Mucosa of descending colon (tissue), 3 donors: ENCODE measurements at regions not wholly inside any gene's neighbourhood (a gene's known extent, or its start where the extent isn't known, plus 50 kb on each side); places are given as distances from the start of the nearest gene placed in this dataset.
A peak's percentile ranks its signal among the peaks of the same experiment; 100 is the strongest.

Source experiments
- ATAC-seq: fragments of 200-7000 bp; cut with Tn5 transposase; one replicate; pipeline ENCODE4 v1.9.1; 2020; ENCODE audit warnings: mild to moderate bottlenecking, moderate library complexity
- DNase-seq, 3 donors: peaks; one replicate each; pipeline ENCODE4 v3.0.0-alpha.2; 2020
- H3K36me3 ChIP-seq: fragments of 200-600 bp; one replicate; pipeline ENCODE4 v1.8.0; 2021; ENCODE audit warnings: low read depth, mild to moderate bottlenecking
- H3K4me1 ChIP-seq: fragments of 200-600 bp; one replicate; pipeline ENCODE4 v1.8.0; 2021; ENCODE audit warnings: low read depth, mild to moderate bottlenecking
- H3K4me3 ChIP-seq: fragments of 200-600 bp; one replicate; pipeline ENCODE4 v1.8.0; 2021; ENCODE audit warnings: mild to moderate bottlenecking
- H3K9me3 ChIP-seq: fragments of 200-600 bp; one replicate; pipeline ENCODE4 v1.8.0; 2021; ENCODE audit warnings: mild to moderate bottlenecking
- CTCF ChIP-seq: fragments of 200-600 bp; IDR thresholded peaks from one replicate; pipeline ENCODE4 v1.8.0; 2022; ENCODE audit warnings: antibody characterized with exemption, mild to moderate bottlenecking
- intact Hi-C, 2 donors: fragments of 100-400 bp; cut with DNase I in 1 of 2; cut with micrococcal nuclease in 1 of 2; formaldehyde crosslinking; loops; one replicate each; pipeline versions ENCODE4 v1.11.0 to v1.11.1; 2022; cut with DNase I, micrococcal nuclease
- donor health status: DM: no; HTN: no; CAD: no; lungs with moderate emphysema.
- donor health status: DM: no; HTN: no; CAD: no.
- donor health status: DM: no; HTN: yes; CAD: no.

DNA sequence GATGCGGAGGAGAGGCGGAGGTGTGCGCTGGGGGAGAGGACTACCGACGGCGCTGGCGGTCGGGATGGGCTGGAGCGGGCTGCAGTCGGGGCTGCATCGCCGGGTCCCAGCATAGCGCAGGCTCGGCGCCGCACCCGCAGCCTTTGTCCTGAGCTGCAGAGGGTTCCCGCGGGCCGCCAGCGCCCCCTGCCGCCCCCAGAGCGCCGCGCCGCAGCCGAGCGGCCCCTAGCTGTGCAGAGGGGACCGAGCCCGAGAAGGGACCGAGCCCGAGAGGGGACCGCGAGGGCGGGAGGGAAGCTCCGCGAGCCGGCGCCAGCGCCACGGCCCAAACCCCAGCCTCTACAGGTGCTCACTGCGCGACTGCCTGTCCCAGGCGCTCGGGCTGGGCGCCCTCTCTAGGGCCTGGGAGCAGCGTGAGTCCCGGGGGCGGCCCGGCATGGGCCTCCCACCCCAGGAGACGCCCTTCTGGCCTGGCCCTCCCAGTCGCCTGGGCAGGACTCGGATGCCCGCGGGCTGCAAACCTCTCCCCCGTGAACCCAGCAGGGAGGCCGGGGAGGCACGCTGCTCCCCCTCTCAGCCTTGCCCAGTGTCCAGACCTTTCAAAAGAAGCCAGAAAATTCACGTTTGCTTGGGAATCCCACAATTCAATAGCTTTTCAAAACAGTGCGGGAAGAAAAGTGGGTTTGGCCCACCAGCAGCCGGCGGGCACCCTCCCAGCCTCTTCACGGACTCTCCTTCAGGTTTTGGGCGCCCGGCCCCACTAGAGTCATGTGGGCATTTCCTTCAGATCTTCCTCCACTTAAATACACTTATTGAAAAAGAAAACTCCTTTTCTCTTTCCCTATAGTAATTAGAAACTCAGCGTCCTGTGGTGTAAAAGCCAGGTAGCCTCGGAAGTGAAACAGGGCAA lies 134.7 kb downstream of the TPRA1 start:
- intact Hi-C loops, result loop anchor here (5.0 kb wide), 1 partner anchor 778 kb away; no protein-coding TSS in a partner anchor
- peak; percentile 87 for TF ChIP-seq CTCF
- Histone ChIP-seq H3K36me3 (no peaks in the 10 kb centered on the region), H3K4me3 (no peak overlapping the region), H3K9me3 (no peaks in the 10 kb centered on the region), H3K4me1 (peaks cover 16% of the 10 kb centered on the region)
- DNase-seq, result peak; percentile 63 to 83 (median 78)
- ATAC-seq, result peak; percentile 90

- Histone ChIP-seq H3K36me3 (no peaks in the 10 kb centered on the region), H3K4me1 (peaks cover 16% of the 10 kb centered on the region), H3K4me3 (no peak overlapping the region), H3K9me3 (no peaks in the 10 kb centered on the region)
- intact Hi-C loops, result loop anchor here (5.0 kb wide), 1 partner anchor 778 kb away; no protein-coding TSS in a partner anchor
- ATAC-seq (no peak), DNase-seq (no peak)
- TF ChIP-seq CTCF, result no peak
These were observed 135.6 kb downstream of the TPRA1 start for GRCh38 chr3:127454968-127455367.

GRCh38 chr3:127454051-127454450 lies 136.5 kb downstream of the TPRA1 start:
- no peak for DNase-seq
- no peaks in the 10 kb centered on the region for H3K9me3 ChIP-seq
- H3K36me3 ChIP-seq, result no peaks in the 10 kb centered on the region
- H3K4me3 ChIP-seq, result no peak overlapping the region
- no peak for ATAC-seq
- H3K4me1 ChIP-seq, result peaks cover 16% of the 10 kb centered on the region
- TF ChIP-seq CTCF, result no peak
- intact Hi-C loops, result no loop called here

DNA sequence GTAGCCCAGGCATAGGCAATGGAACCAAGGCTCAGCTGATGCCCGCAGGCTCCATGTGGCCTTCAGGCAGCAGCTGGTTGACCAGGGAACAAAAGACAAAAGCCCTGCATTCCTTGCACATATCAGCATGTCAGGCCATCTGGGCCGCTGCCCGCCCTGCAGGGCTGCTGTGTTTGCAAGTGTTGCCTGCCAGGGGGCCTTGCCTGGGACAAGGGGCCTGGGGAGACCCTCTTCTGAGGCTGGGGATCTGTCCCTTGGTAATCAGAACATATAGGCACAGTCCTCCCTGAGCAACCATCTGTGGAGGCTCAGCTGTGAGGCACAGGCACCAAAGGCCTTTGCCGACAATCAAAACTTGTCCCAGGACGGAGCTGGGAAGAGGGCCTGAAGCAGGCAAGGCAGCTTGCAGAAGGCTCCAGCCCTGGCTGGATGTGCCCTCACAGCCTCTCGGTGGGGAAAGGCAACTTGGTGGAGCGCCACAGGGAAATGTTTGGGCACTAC lies 138.2 kb downstream of the TPRA1 start:
- Histone ChIP-seq H3K4me1 (peaks cover 16% of the 10 kb centered on the region), H3K36me3 (no peaks in the 10 kb centered on the region), H3K4me3 (no peak overlapping the region), H3K9me3 (no peaks in the 10 kb centered on the region)
- DNase-seq (no peak), ATAC-seq (no peak)
- intact Hi-C loops, result no loop called here
- no peak for TF ChIP-seq CTCF

DNA sequence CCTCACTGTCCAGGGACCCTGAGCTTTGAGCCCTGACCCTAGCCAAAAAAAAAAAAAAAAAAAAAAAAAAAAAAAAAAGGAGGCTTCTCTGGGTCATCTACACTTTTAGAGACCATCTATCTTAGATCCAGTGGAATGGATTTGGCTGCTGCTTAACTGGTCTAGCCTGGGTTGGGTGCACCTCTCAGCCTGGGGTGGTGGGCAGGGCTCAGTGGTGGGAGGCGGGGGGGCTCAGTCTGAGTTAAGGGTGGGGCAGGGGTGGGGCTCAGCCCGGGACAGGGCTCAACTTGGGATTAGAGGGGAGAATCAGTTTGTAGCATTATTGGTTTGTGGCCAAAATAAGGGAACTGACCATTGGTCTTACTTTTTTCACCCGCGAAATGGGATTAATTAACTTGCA lies 139.2 kb downstream of the TPRA1 start:
- ATAC-seq, result no peak
- Histone ChIP-seq H3K4me1 (peaks cover 10% of the 10 kb centered on the region), H3K9me3 (no peaks in the 10 kb centered on the region), H3K4me3 (no peak overlapping the region), H3K36me3 (no peaks in the 10 kb centered on the region)
- DNase-seq, result no peak
- no peak for TF ChIP-seq CTCF
- intact Hi-C loops, result no loop called here
